ENCODE measurements at regions not wholly inside any gene's neighbourhood (a gene's known extent, or its start where the extent isn't known, plus 50 kb on each side); places are given as distances from the start of the nearest gene placed in this dataset.
"Not testable (repeated sequence)": the region's sequence is repeated elsewhere in the genome, so short reads cannot be mapped to it uniquely, and the experiment has no call there.

GRCh38 chr1:149338698-149339097 is 136.1 kb upstream of the NBPF19 start:
- WGBS, 2 donors, result no CpG with 5 or more reads among the region's 7 CpGs
- H3K4me1 ChIP-seq; H3K27me3 ChIP-seq; DNase-seq; intact Hi-C loops (cut with DNase I; ENCODE audit: low total_unique reads); H3K36me3 ChIP-seq (ENCODE audit: low read depth, missing control alignments); H3K9me3 ChIP-seq; H3K27ac ChIP-seq; H3K4me3 ChIP-seq: not testable (repeated sequence)

GRCh38 chr1:149349448-149349847 is 125.4 kb upstream of the NBPF19 start:
- H3K36me3 ChIP-seq (ENCODE audit: low read depth, missing control alignments); H3K4me1 ChIP-seq; DNase-seq; H3K4me3 ChIP-seq; H3K9me3 ChIP-seq; H3K27me3 ChIP-seq; H3K27ac ChIP-seq; intact Hi-C loops (cut with DNase I; ENCODE audit: low total_unique reads): not testable (repeated sequence)
- WGBS, 2 donors, result no CpG with 5 or more reads among the region's 1 CpG

- intact Hi-C loops (cut with DNase I; ENCODE audit: low total_unique reads); H3K36me3 ChIP-seq (ENCODE audit: low read depth, missing control alignments); H3K4me3 ChIP-seq; DNase-seq; H3K27ac ChIP-seq; H3K27me3 ChIP-seq; H3K4me1 ChIP-seq; H3K9me3 ChIP-seq: not testable (repeated sequence)
- no CpG with 5 or more reads among the region's 1 CpG for WGBS, 2 donors
These were observed 122.6 kb upstream of the NBPF19 start for GRCh38 chr1:149352205-149352604.

GRCh38 chr1:149354579-149354978 is 120.3 kb upstream of the NBPF19 start:
- H3K4me3 ChIP-seq; DNase-seq; H3K36me3 ChIP-seq (ENCODE audit: low read depth, missing control alignments); H3K27ac ChIP-seq; H3K4me1 ChIP-seq; intact Hi-C loops (cut with DNase I; ENCODE audit: low total_unique reads); H3K27me3 ChIP-seq; H3K9me3 ChIP-seq: not testable (repeated sequence)
- no CpG with 5 or more reads among the region's 2 CpGs for WGBS, 2 donors

GRCh38 chr1:149355748-149356147 is 119.1 kb upstream of the NBPF19 start:
- H3K27me3 ChIP-seq; H3K9me3 ChIP-seq; H3K4me1 ChIP-seq; H3K36me3 ChIP-seq (ENCODE audit: low read depth, missing control alignments); H3K27ac ChIP-seq; H3K4me3 ChIP-seq; intact Hi-C loops (cut with DNase I; ENCODE audit: low total_unique reads); DNase-seq: not testable (repeated sequence)
- no CpG with 5 or more reads among the region's 1 CpG for WGBS, 2 donors

GRCh38 chr1:149356152-149356551 is 118.7 kb upstream of the NBPF19 start:
- H3K36me3 ChIP-seq (ENCODE audit: low read depth, missing control alignments); H3K4me3 ChIP-seq; intact Hi-C loops (cut with DNase I; ENCODE audit: low total_unique reads); H3K27ac ChIP-seq; H3K27me3 ChIP-seq; H3K9me3 ChIP-seq; DNase-seq; H3K4me1 ChIP-seq: not testable (repeated sequence)
- WGBS, 2 donors, result no CpG with 5 or more reads among the region's 4 CpGs

GRCh38 chr1:149360351-149360750 is 114.5 kb upstream of the NBPF19 start:
- H3K4me3 ChIP-seq; DNase-seq; H3K9me3 ChIP-seq; H3K27ac ChIP-seq; H3K4me1 ChIP-seq; H3K36me3 ChIP-seq (ENCODE audit: low read depth, missing control alignments); H3K27me3 ChIP-seq; intact Hi-C loops (cut with DNase I; ENCODE audit: low total_unique reads): not testable (repeated sequence)
- no CpG with 5 or more reads among the region's 3 CpGs for WGBS, 2 donors

GRCh38 chr1:149361310-149361709 is 113.5 kb upstream of the NBPF19 start:
- H3K4me1 ChIP-seq; H3K4me3 ChIP-seq; H3K27ac ChIP-seq; H3K9me3 ChIP-seq; H3K36me3 ChIP-seq (ENCODE audit: low read depth, missing control alignments); H3K27me3 ChIP-seq; intact Hi-C loops (cut with DNase I; ENCODE audit: low total_unique reads); DNase-seq: not testable (repeated sequence)
- WGBS, 2 donors, result no CpG with 5 or more reads among the region's 2 CpGs

GRCh38 chr1:149364188-149364981 is 110.5 kb upstream of the NBPF19 start:
- H3K36me3 ChIP-seq (ENCODE audit: low read depth, missing control alignments); H3K27ac ChIP-seq; DNase-seq; H3K4me3 ChIP-seq; H3K4me1 ChIP-seq; intact Hi-C loops (cut with DNase I; ENCODE audit: low total_unique reads); H3K27me3 ChIP-seq; H3K9me3 ChIP-seq: not testable (repeated sequence)
- no CpG with 5 or more reads among the region's 1 CpG for WGBS, 2 donors

- H3K4me3 ChIP-seq; H3K9me3 ChIP-seq; H3K27ac ChIP-seq; intact Hi-C loops (cut with DNase I; ENCODE audit: low total_unique reads); H3K36me3 ChIP-seq (ENCODE audit: low read depth, missing control alignments); DNase-seq; H3K27me3 ChIP-seq; H3K4me1 ChIP-seq: not testable (repeated sequence)
- WGBS, 2 donors, result 96 to 100% methylated on average over 1 of the region's 1 CpG
These were observed 108.4 kb upstream of the NBPF19 start for GRCh38 chr1:149366402-149366801.

GRCh38 chr1:149367472-149368044 is 107.3 kb upstream of the NBPF19 start:
- H3K27ac ChIP-seq; DNase-seq; H3K9me3 ChIP-seq; H3K4me1 ChIP-seq; H3K4me3 ChIP-seq; intact Hi-C loops (cut with DNase I; ENCODE audit: low total_unique reads); H3K36me3 ChIP-seq (ENCODE audit: low read depth, missing control alignments); H3K27me3 ChIP-seq: not testable (repeated sequence)
- WGBS, 2 donors, result 42 to 52% methylated on average over 2 of the region's 3 CpGs

- H3K36me3 ChIP-seq (ENCODE audit: low read depth, missing control alignments); H3K9me3 ChIP-seq; H3K4me1 ChIP-seq; H3K4me3 ChIP-seq; DNase-seq; intact Hi-C loops (cut with DNase I; ENCODE audit: low total_unique reads); H3K27ac ChIP-seq; H3K27me3 ChIP-seq: not testable (repeated sequence)
- WGBS, 2 donors, result 73% methylated on average over 1 of the region's 1 CpG; no CpG with 5 or more reads in 1 of the 2 donors
These were observed 106.5 kb upstream of the NBPF19 start for GRCh38 chr1:149368337-149368736.
